CD4-positive, alpha-beta T cell treated with Interleukin-4 for 4 hours (primary cell): ENCODE measurements at regions not wholly inside any gene's neighbourhood (a gene's known extent, or its start where the extent isn't known, plus 50 kb on each side); places are given as distances from the start of the nearest gene placed in this dataset.
"Not testable (repeated sequence)": the region's sequence is repeated elsewhere in the genome, so short reads cannot be mapped to it uniquely, and the experiment has no call there.

Source experiments
- DNase-seq: peaks from one replicate; pipeline ENCODE4 v3.0.0-alpha.2; 2020

DNA sequence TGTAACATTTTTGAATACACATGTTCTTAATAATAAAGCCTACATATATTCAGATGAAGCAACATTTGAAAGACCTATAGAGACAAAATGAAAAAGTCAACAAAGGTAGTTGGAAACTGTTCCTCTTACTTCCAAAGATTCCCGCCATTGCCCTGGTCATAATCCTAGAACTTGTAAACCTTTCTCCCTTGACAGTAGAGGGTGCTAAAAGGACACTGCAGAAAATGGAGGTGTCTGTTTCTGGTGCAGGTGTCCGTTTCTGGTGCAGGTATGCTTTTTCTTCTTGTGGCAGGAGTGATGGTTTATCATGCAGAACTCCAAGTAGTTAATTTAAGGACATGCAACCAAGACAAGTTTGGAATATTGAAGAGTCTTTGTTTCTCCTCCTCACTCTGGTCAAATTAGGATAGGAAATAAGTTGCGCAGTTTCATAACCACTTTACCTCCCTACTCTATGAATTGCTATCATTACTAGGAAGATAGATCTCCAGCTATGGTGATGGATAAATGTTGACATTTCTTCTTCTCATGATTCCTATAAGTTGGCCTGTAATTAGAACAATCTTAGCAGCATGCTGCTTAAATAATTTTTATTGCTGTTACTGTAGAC is 56.0 kb upstream of the FAM174A start:
- DNase-seq = peak; percentile 15

DNA sequence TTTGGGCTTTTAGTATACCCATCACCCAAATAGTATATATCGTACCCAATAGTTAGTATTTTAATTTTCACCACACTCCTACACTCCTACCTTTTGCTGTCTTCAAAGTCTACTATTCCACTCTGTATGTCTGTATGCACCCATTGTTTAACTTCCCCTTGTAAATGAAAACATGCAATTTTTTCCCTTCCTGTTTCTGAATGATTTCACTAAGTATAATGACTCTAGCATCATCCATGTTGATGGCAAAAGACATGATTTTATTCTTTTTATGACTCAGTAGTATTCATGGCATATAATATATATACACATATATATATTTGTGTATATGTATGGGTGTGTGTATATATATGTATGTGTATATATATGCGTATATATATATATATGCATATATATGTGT is 63.1 kb upstream of the FAM174A start:
- DNase-seq = no peak

DNA sequence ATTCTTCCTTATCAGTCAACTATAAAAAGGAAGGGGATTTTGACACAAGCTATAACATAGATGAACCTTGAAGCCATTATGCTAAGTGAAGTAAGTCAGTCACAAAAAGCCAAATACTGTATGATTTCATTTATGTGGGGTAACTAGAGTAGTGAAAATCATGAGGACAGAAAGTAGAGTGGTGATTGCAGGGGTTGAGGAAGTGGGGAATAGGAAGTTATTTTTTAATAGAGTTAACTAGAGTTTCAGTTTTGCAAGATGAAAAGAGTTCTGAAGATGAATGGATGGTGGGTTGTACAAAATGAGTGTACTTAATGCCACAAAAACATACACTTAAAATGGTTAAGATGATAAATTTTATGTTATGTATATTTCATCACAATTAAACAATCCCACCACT is 65.4 kb upstream of the FAM174A start:
- no peak for DNase-seq

DNA sequence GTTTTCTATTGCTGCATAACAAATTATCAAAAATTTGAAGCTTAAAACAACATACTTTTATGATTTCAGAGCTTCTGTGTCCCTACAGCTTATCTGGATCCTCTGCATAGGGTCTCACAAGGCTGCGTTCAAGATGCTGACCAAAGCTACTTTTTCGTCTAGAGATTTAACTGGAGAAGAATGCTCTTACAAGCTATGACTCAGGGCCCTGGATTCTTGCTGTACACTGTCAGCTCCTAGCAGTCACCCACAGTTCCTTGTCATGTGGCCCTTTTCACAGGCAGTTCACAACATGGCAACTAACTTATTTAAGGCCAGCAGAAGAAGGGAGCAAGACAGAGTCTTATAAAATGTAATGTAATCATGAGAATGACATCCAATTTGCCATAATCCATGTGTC is 70.8 kb upstream of the FAM174A start:
- no peak for DNase-seq

DNA sequence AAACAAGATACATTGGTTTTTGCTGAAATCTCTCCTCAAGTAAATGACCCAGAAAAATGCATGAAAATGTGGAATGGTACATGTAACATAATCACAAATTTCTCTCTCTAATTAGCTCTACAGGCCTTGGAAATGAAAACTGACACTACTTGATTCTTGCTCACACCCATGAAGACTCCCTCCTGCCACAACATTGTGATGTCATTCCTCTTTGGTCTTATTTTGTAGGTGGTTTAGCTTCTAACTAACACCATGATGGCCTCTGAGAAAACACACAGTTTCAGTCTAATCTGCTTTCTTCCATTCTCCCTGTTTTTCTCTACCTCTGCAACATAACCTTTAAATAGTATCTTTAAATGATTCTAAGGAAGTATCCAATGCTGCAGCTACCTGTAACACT is 78.6 kb upstream of the FAM174A start:
- DNase-seq = no peak

DNA sequence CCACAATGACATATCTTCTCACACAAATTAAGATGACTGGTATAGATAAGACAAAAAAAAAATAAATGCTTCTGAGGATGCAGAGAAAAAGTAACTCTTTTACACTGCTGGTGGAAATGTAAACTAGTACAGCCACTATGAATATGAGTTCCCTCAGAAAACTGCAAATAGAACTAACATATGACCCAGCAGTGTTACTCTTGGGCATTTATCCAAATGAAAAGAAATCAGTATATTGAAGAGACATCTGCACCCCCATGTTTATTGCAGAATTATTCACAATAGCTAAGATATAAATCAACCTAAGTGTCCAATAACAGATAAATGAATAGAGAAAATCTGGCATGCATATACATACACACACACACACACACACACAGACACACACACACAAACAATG is 83.0 kb upstream of the FAM174A start:
- DNase-seq = no peak

DNA sequence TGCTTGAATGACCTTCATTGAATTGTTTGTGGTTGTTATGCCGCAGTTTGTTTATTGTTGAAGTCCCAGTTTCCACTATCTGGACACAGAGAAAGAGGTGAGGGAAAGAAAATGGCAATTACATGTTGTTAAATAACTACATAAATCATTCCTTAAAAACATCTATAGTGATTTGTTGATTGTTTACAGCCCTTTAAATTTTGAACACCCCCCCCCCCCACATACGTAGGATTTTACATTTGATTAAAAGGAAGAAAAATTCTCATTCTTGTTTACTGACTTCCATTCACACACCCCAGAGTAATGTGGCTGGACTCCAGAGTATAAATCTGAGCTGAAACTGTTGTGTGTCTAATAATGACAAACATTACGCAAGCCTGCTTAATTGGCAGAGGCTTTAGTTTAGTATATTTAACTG is 87.1 kb upstream of the FAM174A start:
- no peak for DNase-seq

DNA sequence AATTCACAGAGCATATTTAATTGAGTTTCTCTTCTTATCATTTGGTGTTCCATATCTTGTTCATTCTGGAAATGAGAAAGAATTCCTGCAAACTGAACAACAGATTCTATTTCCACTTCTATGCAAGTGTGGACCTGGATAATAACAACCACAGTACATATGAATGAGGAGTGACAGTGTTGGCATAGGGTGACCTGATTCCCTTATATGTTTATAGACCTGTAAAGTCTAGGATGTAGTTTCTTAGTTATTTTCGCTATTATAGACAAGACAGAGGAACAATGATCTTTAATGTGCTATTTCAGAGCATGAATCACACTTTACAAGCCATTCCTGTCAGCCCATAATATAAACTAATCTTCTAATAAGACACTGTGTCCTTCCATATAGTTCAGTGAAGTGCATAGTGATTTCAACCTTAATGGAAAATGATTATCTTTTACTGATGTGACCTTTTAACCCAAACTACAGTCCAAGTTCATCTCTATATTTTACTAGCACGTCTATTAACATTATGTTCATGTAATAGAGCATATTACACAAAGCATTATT is 88.2 kb upstream of the FAM174A start:
- no peak for DNase-seq

DNA sequence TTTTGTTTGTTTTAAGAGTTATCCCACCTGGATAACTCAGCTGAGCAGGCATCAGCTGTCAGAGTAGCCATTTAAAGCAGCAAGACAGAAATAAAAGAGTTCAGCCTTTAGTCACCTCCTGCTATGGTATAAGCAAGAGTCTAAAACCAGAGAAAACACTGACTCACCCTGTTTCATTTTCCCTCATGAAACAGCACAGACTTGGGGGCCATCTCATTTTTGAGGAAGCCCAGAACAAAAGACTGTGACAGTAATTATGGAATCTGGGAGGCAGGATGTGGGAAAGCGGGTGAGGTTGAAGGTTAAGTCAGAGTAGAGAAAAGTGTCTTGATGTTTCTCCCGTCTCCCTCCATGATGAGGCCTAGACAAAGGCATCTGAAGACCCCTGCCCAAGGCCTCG is 90.2 kb upstream of the FAM174A start:
- DNase-seq = no peak

DNA sequence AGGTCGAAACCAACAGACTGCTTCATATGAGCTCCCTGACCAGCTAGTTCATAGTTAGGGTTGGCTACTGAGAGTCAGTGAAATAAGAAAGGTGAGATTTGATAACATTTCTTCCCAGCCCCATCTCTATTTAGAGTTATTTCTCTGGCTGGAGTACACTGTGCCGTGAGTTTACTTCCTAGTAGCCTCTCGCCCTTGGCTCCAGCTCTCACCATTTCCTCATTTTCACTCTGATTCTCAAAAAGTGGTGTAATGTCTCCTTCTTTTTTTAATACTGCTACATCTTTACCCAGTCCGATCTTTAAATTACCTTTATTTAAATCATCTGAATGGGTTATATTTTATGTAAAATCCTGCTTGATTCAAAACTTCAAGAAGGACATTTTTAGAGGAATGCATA is 100.4 kb upstream of the FAM174A start:
- DNase-seq = no peak

DNA sequence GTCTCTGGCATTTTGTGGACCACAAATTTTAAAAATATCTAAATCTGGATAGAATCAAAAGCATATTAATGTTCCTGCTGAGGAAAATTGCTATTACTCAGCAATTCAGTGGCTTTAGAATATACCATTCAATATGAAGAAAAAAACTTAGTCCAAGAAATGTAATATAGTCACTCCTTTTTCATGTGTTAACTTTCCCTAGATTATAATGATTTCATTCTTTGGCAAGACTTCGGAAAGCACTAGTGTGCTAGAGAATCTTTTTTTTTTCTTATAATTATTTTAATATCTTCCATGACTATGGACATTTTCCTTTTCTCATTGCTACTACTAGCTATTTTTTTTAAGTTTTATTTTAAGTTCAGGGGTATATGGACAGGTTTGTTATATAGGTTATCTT is 102.4 kb upstream of the FAM174A start:
- DNase-seq = no peak

DNA sequence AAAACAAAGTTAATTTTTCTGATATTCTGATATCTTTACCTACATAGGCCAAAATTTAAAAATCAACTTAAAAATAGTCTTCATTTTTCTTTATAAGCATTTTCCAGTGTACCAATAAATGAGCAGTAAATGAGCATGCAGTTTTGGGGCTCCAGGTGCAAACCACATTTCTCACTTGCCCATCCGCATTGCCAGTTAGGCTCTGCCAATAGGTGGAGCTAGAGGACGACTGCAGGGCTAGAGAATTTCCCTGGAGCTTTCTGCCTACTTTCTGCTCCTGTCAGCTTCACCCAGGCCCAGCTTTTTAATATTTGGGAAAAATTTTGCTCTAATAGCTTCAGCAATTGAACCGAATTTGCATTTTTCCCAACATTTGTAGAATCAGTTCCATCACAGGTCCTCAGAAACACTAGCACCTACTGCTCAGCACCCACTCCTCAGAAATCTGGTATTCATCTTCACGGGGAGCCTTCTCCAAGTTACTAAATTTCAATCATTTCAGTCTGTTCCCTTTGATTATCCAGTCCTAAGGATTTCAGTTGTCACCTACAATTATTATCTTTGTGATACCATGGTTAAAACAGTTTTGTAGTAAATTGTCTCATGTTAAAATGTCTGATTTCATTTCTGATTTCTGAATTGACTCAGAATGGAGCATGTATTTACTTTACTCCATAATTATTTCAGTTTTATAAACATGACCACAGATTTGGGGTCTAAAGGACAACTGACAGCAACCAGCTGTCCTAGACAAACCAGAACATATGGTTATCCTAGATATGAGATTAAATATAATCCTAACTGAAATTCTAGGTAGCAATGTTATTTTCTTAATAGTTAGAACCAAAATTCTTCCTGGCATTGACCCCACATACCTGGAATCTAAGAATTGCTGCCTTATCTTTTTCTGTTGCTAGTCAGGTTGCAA is 104.6 kb upstream of the FAM174A start:
- DNase-seq = peak; percentile 44

DNA sequence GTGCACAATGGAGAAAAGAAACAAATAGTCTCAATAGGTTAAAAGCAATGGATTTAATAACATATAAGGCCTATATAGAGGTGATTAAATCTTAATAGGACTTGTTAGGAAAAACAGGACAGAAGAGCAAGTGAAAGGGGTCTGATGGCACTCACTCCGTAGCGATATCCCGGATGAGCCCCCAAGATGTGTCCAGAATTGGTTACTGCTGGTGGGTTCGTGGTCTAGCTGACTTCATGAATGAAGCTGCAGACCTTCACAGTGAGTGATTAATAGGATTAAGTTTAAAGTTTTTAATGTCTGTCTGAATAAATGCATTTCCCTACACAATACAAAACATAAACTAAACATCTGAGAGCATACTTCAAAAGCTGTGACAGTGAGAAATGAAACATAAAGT is 110.4 kb upstream of the FAM174A start:
- DNase-seq = no peak

DNA sequence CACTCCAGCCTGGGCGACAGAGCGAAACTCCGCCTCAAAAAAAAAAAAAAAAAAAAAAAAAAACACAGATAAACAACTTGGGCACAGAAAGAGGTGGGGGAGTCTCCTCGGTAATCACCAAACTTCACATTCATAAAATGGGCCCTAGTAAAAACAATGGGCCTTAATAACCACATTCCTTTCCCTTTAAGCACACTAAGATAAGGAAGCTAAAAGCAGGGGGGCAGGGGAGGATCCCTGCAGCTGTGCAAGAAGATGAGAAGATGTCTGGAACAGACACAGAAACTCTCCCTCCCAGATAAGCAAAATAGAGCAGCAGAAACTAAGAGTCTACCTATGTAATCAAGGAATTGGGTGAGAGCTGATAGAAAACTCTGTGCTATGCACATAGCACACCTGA is 111.2 kb upstream of the FAM174A start:
- no peak for DNase-seq

DNA sequence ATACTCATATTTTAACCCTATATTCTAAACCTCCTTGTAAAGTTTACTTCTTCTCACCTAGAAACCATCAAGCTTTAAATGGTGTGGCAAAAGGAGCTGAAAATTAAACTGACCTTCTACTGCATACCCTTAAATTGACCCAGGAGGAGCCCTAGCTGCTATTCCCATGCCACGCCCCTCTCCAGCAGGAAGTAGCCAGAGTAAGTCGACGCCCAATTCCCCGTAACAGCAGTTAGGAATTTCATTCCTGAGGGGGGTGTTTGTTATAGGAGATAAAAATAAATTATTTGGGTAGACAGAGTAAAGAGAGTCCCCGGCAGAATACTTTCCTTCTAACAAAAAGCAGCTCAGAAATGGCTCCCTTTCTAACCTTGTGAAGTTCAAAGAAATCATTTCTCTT is 111.8 kb upstream of the FAM174A start:
- no peak for DNase-seq

DNA sequence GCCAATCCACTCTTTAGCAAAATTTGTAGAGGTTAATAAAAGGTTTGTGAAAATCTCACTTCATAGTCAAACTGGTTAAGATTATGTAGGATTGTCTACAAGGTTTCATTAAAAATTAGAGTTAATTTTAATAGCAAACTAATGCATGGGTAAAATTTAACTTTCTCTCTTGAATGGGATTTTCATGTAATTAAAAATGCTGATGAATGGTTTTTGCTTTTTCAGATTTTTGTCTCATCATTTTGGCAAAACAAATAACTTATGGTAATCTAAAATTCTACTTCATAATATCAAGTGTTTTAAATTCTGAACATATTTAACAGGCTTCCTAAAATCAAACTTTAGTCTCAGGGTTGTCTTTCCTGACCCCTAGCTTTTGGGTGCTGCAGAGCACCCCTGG is 113.8 kb upstream of the FAM174A start:
- no peak for DNase-seq

DNA sequence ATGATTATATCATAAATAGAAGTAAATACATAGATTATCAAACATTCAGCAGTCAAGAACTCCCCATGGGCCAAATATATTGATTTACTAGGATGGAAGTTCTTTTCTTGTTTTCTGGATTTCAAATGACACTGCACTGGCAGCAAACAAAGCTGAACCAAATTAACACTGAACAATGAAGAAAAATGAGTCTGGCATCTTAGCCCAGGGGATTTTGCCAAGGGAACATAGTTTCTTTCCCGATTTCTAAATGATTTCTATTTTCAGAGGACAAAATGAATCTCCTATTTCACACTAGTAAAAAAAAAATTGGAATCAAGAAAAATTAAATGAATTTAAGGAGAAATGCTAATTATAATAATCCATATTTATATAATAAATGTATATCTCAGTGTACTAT is 116.9 kb upstream of the FAM174A start:
- DNase-seq = no peak

DNA sequence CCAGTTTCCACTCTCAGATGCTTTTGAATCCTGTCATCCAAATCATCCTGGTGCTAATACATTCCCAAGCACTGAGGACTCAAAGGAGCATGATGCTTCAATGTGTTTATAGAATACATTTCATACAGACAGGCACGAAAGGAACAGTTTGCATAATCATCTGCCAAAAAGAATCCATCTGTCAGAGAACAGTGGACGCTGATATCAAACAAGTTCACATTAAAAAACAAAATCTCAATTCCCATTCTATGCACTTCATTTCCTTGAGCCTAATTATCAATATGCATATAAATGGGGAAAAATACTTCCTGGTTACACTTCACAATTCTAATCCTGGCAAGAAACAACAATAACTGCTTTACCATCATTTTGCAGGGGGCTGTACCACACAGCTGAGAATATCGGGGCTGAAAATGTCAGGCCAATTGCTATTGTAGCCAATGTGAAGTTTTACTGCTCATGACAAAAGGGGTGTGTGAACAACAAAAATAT is 125.5 kb upstream of the FAM174A start:
- DNase-seq = no peak

DNA sequence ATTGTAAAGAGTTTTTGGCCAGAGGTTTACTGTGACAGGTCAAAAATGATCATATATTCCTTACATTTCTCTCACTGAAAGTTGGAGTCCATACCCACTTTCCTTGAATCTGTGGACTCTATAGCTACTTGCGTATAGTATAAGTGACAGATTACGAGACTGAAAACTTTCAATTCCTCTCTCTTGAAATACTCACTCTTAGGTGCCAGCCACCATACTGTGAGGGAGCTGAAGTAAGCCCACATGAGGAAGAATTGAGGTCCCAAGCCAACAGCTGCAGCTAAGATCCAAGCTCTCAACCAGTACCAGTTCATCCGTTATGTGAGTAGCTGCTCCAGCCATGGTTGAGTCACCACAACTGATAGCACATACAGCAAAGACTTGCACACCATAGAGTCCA is 128.1 kb upstream of the FAM174A start:
- no peak for DNase-seq

DNA sequence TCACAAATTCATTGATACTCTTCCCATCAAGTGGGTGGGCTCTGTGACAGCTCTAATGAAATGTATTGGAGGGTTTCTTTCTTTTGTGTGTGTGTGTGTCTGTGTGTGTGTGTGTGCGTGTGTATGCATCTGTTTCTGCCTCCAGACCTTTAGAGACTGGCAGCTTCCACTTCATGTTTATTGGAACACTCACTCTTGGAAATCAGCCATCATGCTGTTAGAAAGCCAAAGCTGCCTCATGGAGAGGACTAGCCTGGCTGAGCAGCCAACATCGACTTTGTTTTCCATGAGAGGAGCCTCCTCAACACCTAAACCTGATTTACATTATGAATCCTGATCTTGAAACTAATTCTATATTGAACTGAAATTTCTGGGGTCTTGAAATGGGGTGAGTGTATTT is 128.5 kb upstream of the FAM174A start:
- DNase-seq = no peak

DNA sequence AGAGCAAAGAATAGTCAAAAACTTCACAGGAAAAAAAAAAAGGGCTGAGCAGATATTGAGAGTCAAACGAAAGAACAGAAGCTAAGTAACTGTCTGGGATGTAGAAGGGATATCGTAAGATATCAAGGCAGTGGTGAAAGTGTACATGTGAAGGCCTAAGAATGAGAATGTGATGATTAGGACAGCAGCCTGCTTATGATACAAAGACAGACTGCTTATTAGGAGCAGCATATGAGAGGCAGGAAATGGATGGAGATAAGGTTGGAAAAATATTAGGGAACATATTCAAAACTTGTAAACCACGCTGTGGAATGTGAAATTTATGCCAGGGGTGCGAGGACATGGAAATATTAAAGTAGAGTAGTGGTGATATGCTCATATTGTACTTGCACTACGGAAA is 133.1 kb upstream of the FAM174A start:
- DNase-seq = no peak

DNA sequence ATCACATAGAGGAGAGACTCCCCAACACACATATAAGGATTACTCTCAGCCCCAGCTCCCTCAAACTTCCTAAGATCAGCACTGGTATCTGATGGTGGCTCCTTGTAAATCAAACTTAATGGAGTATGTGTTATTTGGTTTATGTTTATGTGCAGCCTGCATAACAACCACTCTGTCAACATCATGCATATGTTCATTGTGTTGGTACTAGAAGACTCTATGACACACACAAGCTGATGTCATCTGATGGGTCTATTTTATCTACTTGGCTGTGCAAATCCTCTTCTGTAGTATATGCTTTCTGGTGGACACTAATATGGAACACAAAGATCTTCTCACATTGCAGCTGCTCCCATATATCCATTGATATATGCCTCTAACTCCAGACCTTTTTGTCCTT is 134.0 kb upstream of the FAM174A start:
- no peak for DNase-seq

DNA sequence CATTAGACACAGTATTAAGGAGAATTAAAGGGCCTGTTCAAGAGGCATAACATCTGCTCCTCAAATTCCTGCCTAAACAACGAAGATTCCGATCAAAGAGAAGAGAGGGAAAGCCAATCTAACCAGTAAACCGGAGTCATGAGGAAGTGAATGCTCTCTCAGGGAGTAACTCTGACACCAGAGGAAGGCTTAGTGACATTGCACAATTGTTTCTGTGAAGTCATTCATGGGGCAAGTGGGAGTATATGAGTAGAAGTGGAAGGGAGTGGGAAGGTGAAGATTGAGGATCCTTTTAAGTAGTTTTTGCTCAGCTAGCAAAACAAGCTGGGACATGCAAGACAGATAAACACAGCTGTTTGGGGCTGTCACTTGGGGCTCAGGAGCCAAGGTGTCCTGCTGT is 136.4 kb upstream of the FAM174A start:
- DNase-seq = not testable (repeated sequence)

DNA sequence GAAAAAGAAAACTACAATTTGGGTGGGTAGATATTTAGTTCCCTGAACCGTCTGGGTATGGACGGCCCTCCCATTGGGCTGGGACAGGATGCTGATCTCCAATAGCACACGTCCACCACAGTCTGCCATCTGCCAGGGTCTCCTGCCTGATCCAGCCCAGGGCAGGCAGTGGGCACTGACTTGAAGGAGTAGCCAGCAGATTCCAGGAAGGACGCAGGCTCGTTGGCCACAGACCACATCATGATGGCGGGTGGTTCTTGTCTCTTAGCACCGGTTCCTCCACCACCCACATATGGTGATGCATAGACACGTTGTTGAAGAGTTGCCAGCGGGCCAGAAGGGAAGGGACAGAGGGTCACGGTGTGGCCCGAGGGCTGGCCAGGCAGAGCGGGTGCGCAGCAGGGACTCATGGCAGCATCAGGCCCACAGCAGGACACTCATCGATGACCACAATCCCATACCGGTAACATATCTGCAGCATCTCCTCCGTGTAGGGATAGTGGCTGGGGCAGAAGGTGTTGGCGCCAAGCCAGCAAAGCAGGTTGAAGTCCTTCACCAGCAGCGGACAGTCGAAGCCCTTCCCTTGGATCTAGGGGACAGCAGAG is 155.8 kb upstream of the FAM174A start:
- not testable (repeated sequence) for DNase-seq
